GM21367 (cell line): ENCODE measurements at regions not wholly inside any gene's neighbourhood (a gene's known extent, or its start where the extent isn't known, plus 50 kb on each side); places are given as distances from the start of the nearest gene placed in this dataset.

Experiments used
- ATAC-seq: cut with Tn5 transposase; IDR thresholded peaks from one replicate; pipeline ENCODE4 v1.9.1; 2021; ENCODE audit not compliant: unreplicated experiment

GRCh38 chr11:127568891-127569290 is 568.3 kb upstream of the KIRREL3 start:
- no peak for ATAC-seq

GRCh38 chr11:127567237-127567932 is 566.8 kb upstream of the KIRREL3 start:
- no peak for ATAC-seq

- no peak for ATAC-seq
These were observed 564.2 kb upstream of the KIRREL3 start for GRCh38 chr11:127564810-127565209.

- no peak for ATAC-seq
These were observed 559.4 kb upstream of the KIRREL3 start for GRCh38 chr11:127559978-127560377.

GRCh38 chr11:127552446-127552845 is 551.9 kb upstream of the KIRREL3 start:
- no peak for ATAC-seq

GRCh38 chr11:127531167-127531566 is 530.6 kb upstream of the KIRREL3 start:
- no peak for ATAC-seq

GRCh38 chr11:127528297-127528696 is 527.7 kb upstream of the KIRREL3 start:
- ATAC-seq, result no peak

GRCh38 chr11:127524618-127525017 is 524.0 kb upstream of the KIRREL3 start:
- no peak for ATAC-seq

- no peak for ATAC-seq
These were observed 520.8 kb upstream of the KIRREL3 start for GRCh38 chr11:127521413-127521812.

GRCh38 chr11:127507851-127508250 is 507.3 kb upstream of the KIRREL3 start:
- ATAC-seq, result no peak

- no peak for ATAC-seq
These were observed 506.1 kb upstream of the KIRREL3 start for GRCh38 chr11:127506647-127507046.

- ATAC-seq, result no peak
These were observed 505.6 kb upstream of the KIRREL3 start for GRCh38 chr11:127506126-127506525.

- no peak for ATAC-seq
These were observed 495.6 kb upstream of the KIRREL3 start for GRCh38 chr11:127496165-127496564.

- peak; percentile 49 for ATAC-seq
These were observed 492.9 kb upstream of the KIRREL3 start for GRCh38 chr11:127493330-127494022.

GRCh38 chr11:127492029-127492428 is 491.5 kb upstream of the KIRREL3 start:
- no peak for ATAC-seq

- no peak for ATAC-seq
These were observed 491.0 kb upstream of the KIRREL3 start for GRCh38 chr11:127491589-127491988.

GRCh38 chr11:127490896-127491295 is 490.3 kb upstream of the KIRREL3 start:
- ATAC-seq, result no peak

GRCh38 chr11:127485541-127485940 is 485.0 kb upstream of the KIRREL3 start:
- ATAC-seq, result no peak

- ATAC-seq, result no peak
These were observed 480.8 kb upstream of the KIRREL3 start for GRCh38 chr11:127481391-127481790.

- ATAC-seq, result no peak
These were observed 478.3 kb upstream of the KIRREL3 start for GRCh38 chr11:127478826-127479225.

- ATAC-seq, result no peak
These were observed 474.2 kb upstream of the KIRREL3 start for GRCh38 chr11:127474766-127475165.

- no peak for ATAC-seq
These were observed 471.9 kb upstream of the KIRREL3 start for GRCh38 chr11:127472505-127472904.

GRCh38 chr11:127471662-127472061 is 471.1 kb upstream of the KIRREL3 start:
- no peak for ATAC-seq
